ENCODE measurements at regions not wholly inside any gene's neighbourhood (a gene's known extent, or its start where the extent isn't known, plus 50 kb on each side); places are given as distances from the start of the nearest gene placed in this dataset.

GRCh38 chr2:122750095-122750494, 994.6 kb downstream of the TSN start:
- intact Hi-C loops (cut with DNase I) = no loop called here
- Histone ChIP-seq H3K4me3 (no peak overlapping the region), H3K36me3 (ENCODE audit: insufficient read depth in 1 of 2, low read depth in 1 of 2) (no peaks in the 10 kb centered on the region), H3K4me1 (no peaks in the 10 kb centered on the region), H3K27me3 (ENCODE audit: insufficient read depth in 3 of 3, low read length in 2 of 3) (no peaks in the 10 kb centered on the region), H3K27ac (no peak overlapping the region), H3K9me3 (no peaks in the 10 kb centered on the region)
- 44 to 56% (median 49%) methylated on average over 1 of the region's 1 CpG for WGBS, 3 donors
- TF ChIP-seq CTCF (IDR thresholded peaks at IDR 0.05) = no peak
- ATAC-seq (no peak), DNase-seq (no peak)

GRCh38 chr2:122750808-122751207, 995.4 kb downstream of the TSN start:
- intact Hi-C loops (cut with DNase I) = no loop called here
- no peak for DNase-seq
- Histone ChIP-seq H3K27me3 (ENCODE audit: insufficient read depth in 3 of 3, low read length in 2 of 3) (no peaks in the 10 kb centered on the region), H3K36me3 (ENCODE audit: insufficient read depth in 1 of 2, low read depth in 1 of 2) (no peaks in the 10 kb centered on the region), H3K4me3 (no peak overlapping the region), H3K9me3 (no peaks in the 10 kb centered on the region), H3K4me1 (no peaks in the 10 kb centered on the region), H3K27ac (no peak overlapping the region)
- ATAC-seq = no peak
- no peak for TF ChIP-seq CTCF (IDR thresholded peaks at IDR 0.05)

GRCh38 chr2:122753336-122753735, 997.9 kb downstream of the TSN start:
- no peaks in the 10 kb centered on the region for H3K4me1 ChIP-seq
- H3K9me3 ChIP-seq = no peaks in the 10 kb centered on the region
- no peaks in the 10 kb centered on the region for H3K36me3 ChIP-seq (ENCODE audit: insufficient read depth in 1 of 2, low read depth in 1 of 2)
- intact Hi-C loops (cut with DNase I) = no loop called here
- no peak for TF ChIP-seq CTCF (IDR thresholded peaks at IDR 0.05)
- H3K4me3 ChIP-seq = no peak overlapping the region
- no peak for DNase-seq
- no peak overlapping the region for H3K27ac ChIP-seq
- ATAC-seq = no peak
- no peaks in the 10 kb centered on the region for H3K27me3 ChIP-seq (ENCODE audit: insufficient read depth in 3 of 3, low read length in 2 of 3)
- 85 to 91% (median 90%) methylated on average over 2 of the region's 2 CpGs for WGBS, 3 donors

- Histone ChIP-seq H3K4me1 (no peaks in the 10 kb centered on the region), H3K27me3 (ENCODE audit: insufficient read depth in 3 of 3, low read length in 2 of 3) (no peaks in the 10 kb centered on the region), H3K4me3 (no peak overlapping the region), H3K36me3 (ENCODE audit: insufficient read depth in 1 of 2, low read depth in 1 of 2) (no peaks in the 10 kb centered on the region), H3K27ac (no peak overlapping the region), H3K9me3 (no peaks in the 10 kb centered on the region)
- ATAC-seq (no peak), DNase-seq (no peak)
- WGBS, 3 donors = 65 to 79% (median 67%) methylated on average over 2 of the region's 2 CpGs
- TF ChIP-seq CTCF (IDR thresholded peaks at IDR 0.05) = no peak
- intact Hi-C loops (cut with DNase I) = no loop called here
Observed at GRCh38 chr2:122754561-122754960, 999.1 kb downstream of the TSN start.

GRCh38 chr2:122755281-122755780, 999.9 kb downstream of the TSN start:
- intact Hi-C loops (cut with DNase I) = no loop called here
- DNase-seq (no peak), ATAC-seq (no peak)
- 88 to 91% (median 88%) methylated on average over 3 of the region's 3 CpGs for WGBS, 3 donors
- Histone ChIP-seq H3K36me3 (ENCODE audit: insufficient read depth in 1 of 2, low read depth in 1 of 2) (no peaks in the 10 kb centered on the region), H3K9me3 (no peaks in the 10 kb centered on the region), H3K4me3 (no peak overlapping the region), H3K27me3 (ENCODE audit: insufficient read depth in 3 of 3, low read length in 2 of 3) (no peaks in the 10 kb centered on the region), H3K27ac (no peak overlapping the region), H3K4me1 (no peaks in the 10 kb centered on the region)
- no peak for TF ChIP-seq CTCF (IDR thresholded peaks at IDR 0.05)
